ENCODE measurements at regions not wholly inside any gene's neighbourhood (a gene's known extent, or its start where the extent isn't known, plus 50 kb on each side); places are given as distances from the start of the nearest gene placed in this dataset.
"Not testable (repeated sequence)": the region's sequence is repeated elsewhere in the genome, so short reads cannot be mapped to it uniquely, and the experiment has no call there.

DNA sequence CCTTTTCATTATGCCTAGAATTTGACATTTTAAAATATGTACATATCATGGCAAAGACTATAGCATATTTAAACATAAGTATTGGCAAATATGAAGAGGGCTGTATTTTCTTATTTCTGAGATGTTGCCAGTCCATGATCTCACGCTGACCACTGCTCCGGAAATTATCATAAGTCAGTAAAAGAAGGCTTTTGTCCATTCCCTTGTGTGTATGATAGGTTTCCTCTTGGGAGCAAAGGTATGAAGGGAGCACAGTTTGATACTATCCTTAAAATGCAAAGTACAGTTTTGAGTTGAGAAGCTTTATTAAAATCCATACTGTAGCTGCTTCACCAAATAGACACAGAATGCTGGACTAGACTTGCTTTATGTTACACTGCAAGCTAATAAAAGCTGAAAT, 52.6 kb upstream of the AGA start:
- Histone ChIP-seq H3K27me3 (ENCODE audit: insufficient read depth, low read length, poor library complexity, severe bottlenecking) (no peaks in the 10 kb centered on the region), H3K4me1 (ENCODE audit: insufficient read depth, low read length) (no peaks in the 10 kb centered on the region), H3K36me3 (ENCODE audit: insufficient read depth, low read length) (no peaks in the 10 kb centered on the region), H3K4me3 (ENCODE audit: low read length) (no peak overlapping the region), H3K9me3 (ENCODE audit: low read length) (no peaks in the 10 kb centered on the region), H3K27ac (ENCODE audit: low read depth, low read length) (no peak overlapping the region)
- DNase-seq, result no peak
- no peaks in the 10 kb centered on the region for H3K27me3 Mint-ChIP-seq
- H3K36me3 Mint-ChIP-seq, result peaks cover 0 to 10% (median 0%) of the 10 kb centered on the region in 3 donors
- CTCF ChIA-PET, result interaction anchor here (1.6 kb wide), 1 partner anchor 12 kb away, joined by 3 read pairs; no protein-coding TSS in a partner anchor
- H3K27ac Mint-ChIP-seq, result no peak overlapping the region
- POLR2A ChIA-PET, result no interaction called here
- peaks cover 0 to 2% (median 0%) of the 10 kb centered on the region in 5 donors for H3K9me3 Mint-ChIP-seq
- H3K4me1 Mint-ChIP-seq, result no peaks in the 10 kb centered on the region
- no peak overlapping the region for H3K4me3 Mint-ChIP-seq

GRCh38 chr4:177495626-177496025, 53.4 kb upstream of the AGA start:
- DNase-seq; H3K27me3 Mint-ChIP-seq; H3K9me3 ChIP-seq (ENCODE audit: low read length); POLR2A ChIA-PET; H3K27me3 ChIP-seq (ENCODE audit: insufficient read depth, low read length, poor library complexity, severe bottlenecking); H3K27ac Mint-ChIP-seq; H3K9me3 Mint-ChIP-seq; H3K4me1 Mint-ChIP-seq; H3K4me1 ChIP-seq (ENCODE audit: insufficient read depth, low read length); H3K36me3 ChIP-seq (ENCODE audit: insufficient read depth, low read length); H3K4me3 ChIP-seq (ENCODE audit: low read length); H3K4me3 Mint-ChIP-seq; CTCF ChIA-PET; H3K27ac ChIP-seq (ENCODE audit: low read depth, low read length): not testable (repeated sequence)
- peaks cover 0 to 10% (median 0%) of the 10 kb centered on the region in 3 donors for H3K36me3 Mint-ChIP-seq

DNA sequence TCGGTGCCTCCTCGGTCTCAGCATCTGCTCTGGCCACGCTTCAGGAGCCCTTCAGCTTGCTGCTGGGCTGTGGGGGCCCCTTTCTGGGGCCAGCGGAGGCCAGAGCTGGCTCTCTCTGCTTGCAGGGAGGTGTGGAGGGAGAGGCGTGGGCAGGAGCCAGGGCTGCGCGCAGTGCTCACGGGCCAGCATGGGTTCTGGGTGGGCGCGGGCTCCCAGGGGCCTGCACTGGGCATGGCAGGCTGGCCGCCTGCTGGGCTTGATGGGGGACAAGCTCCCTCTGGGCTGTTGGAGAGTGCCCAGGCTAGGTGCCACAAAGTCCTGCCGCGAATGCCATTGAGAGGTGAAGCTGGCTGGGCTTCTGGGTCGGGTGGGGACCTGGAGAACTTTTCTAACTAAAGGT, 57.3 kb upstream of the AGA start:
- no peak overlapping the region for H3K4me3 Mint-ChIP-seq
- CTCF ChIA-PET, result no interaction called here
- no peak overlapping the region for H3K27ac ChIP-seq (ENCODE audit: low read depth, low read length)
- H3K27ac Mint-ChIP-seq, result no peak overlapping the region
- no peak overlapping the region for H3K4me3 ChIP-seq (ENCODE audit: low read length)
- H3K27me3 Mint-ChIP-seq, result peaks cover 0 to 5% of the 10 kb centered on the region in 2 donors
- peaks cover 0 to 3% (median 0%) of the 10 kb centered on the region in 3 donors for H3K4me1 Mint-ChIP-seq
- no peak for DNase-seq
- H3K36me3 ChIP-seq (ENCODE audit: insufficient read depth, low read length), result no peaks in the 10 kb centered on the region
- H3K27me3 ChIP-seq (ENCODE audit: insufficient read depth, low read length, poor library complexity, severe bottlenecking), result no peaks in the 10 kb centered on the region
- no peaks in the 10 kb centered on the region for H3K9me3 ChIP-seq (ENCODE audit: low read length)
- H3K36me3 Mint-ChIP-seq, result peaks cover 0 to 7% (median 0%) of the 10 kb centered on the region in 3 donors
- POLR2A ChIA-PET, result no interaction called here
- no peaks in the 10 kb centered on the region for H3K4me1 ChIP-seq (ENCODE audit: insufficient read depth, low read length)
- peaks cover 0 to 2% (median 0%) of the 10 kb centered on the region in 5 donors for H3K9me3 Mint-ChIP-seq

DNA sequence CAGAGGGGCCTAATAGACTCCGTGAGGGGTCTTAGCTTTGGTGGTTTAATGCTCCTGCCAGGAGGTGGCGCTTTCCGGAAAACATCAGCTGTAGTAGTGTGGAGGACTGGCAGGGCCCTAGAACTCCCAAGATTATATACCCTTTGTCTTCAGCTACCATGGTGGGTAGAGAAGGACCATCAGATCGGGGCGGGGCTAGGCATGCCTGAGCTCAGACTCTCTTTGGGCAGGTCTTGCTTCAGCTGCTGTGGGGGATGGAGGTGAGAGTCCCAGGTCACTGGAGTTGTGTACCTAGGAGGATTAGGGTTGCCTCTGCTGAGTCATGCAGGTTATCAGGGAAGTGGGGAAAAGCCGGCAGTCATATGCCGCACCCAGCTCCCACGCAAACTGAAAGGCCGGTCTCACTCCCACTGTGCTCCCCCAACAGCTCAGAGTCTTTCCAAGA, 63.0 kb upstream of the AGA start:
- ChIA-PET CTCF (no interaction called here), POLR2A (no interaction called here)
- Mint-ChIP-seq H3K9me3 (peaks cover 0 to 2% (median 0%) of the 10 kb centered on the region in 5 donors), H3K4me1 (peaks cover 0 to 3% (median 0%) of the 10 kb centered on the region in 3 donors), H3K27me3 (peaks cover 0 to 5% of the 10 kb centered on the region in 2 donors), H3K36me3 (peaks cover 0 to 4% (median 2%) of the 10 kb centered on the region in 3 donors), H3K27ac (no peak overlapping the region), H3K4me3 (no peak overlapping the region)
- Histone ChIP-seq H3K27ac (ENCODE audit: low read depth, low read length) (no peak overlapping the region), H3K36me3 (ENCODE audit: insufficient read depth, low read length) (no peaks in the 10 kb centered on the region), H3K4me1 (ENCODE audit: insufficient read depth, low read length) (no peaks in the 10 kb centered on the region), H3K4me3 (ENCODE audit: low read length) (no peak overlapping the region), H3K9me3 (ENCODE audit: low read length) (no peaks in the 10 kb centered on the region), H3K27me3 (ENCODE audit: insufficient read depth, low read length, poor library complexity, severe bottlenecking) (no peaks in the 10 kb centered on the region)
- no peak for DNase-seq

DNA sequence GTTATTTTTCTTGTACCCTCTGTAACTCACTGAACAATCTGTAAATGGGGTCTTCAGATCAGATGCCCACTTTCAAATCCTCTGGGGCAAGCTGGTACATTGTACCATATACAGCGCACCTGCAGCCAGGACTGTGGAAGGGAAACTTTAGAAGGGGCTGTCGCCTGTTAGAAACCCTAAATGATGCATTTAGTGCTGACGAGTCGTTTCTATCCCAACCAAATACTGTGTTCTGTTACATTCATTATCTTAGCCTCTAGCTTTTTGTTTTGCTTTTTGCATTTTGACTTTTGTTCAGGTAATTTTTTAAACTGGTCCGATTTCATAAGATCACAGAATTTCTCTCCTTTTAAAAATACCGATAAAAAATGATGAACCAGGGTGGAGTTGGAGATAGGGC, 66.4 kb upstream of the AGA start:
- Mint-ChIP-seq H3K27ac (no peak overlapping the region), H3K36me3 (peaks cover 0 to 8% (median 5%) of the 10 kb centered on the region in 3 donors), H3K9me3 (peaks cover 0 to 2% (median 0%) of the 10 kb centered on the region in 5 donors), H3K27me3 (peaks cover 0 to 2% of the 10 kb centered on the region in 2 donors), H3K4me1 (no peaks in the 10 kb centered on the region), H3K4me3 (no peak overlapping the region)
- Histone ChIP-seq H3K4me3 (ENCODE audit: low read length) (no peak overlapping the region), H3K9me3 (ENCODE audit: low read length) (no peaks in the 10 kb centered on the region), H3K4me1 (ENCODE audit: insufficient read depth, low read length) (no peaks in the 10 kb centered on the region), H3K36me3 (ENCODE audit: insufficient read depth, low read length) (no peaks in the 10 kb centered on the region), H3K27ac (ENCODE audit: low read depth, low read length) (no peak overlapping the region), H3K27me3 (ENCODE audit: insufficient read depth, low read length, poor library complexity, severe bottlenecking) (no peaks in the 10 kb centered on the region)
- POLR2A ChIA-PET, result no interaction called here
- CTCF ChIA-PET, result no interaction called here
- DNase-seq, result no peak

DNA sequence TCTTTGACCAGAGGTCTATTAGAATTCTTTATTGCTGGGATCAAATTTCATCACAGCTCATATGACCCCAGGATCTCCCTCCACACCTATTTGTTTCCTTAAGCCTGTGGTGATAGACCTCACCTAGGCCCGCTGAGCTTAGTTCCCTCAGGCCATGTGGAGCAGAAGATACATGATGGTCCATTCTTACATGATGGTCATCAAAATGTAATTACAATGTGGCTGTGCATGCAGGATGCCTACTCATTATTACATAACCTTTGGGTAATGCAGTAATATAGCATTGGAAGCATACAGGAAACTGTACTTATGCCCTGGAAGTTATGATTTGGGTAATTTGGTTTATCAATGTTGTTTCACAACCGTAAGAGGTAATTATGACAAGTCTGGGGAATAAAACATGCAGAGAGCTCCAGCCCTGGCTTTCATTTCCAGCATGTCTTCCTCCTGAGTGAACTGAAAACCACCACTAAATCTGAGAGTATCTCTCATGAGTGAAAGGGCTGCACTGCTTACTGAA, 67.0 kb upstream of the AGA start:
- ChIA-PET CTCF (no interaction called here), POLR2A (no interaction called here)
- no peaks in the 10 kb centered on the region for H3K27me3 Mint-ChIP-seq

DNA sequence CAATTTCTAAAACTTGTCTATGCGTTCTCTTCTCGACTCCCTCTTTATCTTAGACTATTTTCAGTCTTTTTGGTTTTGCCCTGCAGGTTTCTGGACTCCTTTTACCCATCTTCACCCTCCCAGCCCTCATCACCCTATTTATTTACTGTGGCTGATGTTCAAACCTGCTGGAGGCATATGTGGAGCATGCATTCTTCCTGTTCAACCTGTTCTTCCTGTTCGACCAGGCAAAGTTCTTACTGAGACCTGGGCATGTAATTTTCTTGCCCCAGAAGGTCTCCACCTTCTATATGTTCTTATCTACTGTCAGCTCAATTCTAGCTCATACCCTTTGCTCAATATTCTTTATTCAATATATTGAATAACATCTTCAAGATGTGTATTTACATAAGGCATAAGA, 69.4 kb upstream of the AGA start:
- Histone ChIP-seq H3K4me3 (ENCODE audit: low read length) (no peak overlapping the region), H3K36me3 (ENCODE audit: insufficient read depth, low read length) (no peaks in the 10 kb centered on the region), H3K27me3 (ENCODE audit: insufficient read depth, low read length, poor library complexity, severe bottlenecking) (no peaks in the 10 kb centered on the region), H3K4me1 (ENCODE audit: insufficient read depth, low read length) (no peaks in the 10 kb centered on the region), H3K27ac (ENCODE audit: low read depth, low read length) (no peak overlapping the region), H3K9me3 (ENCODE audit: low read length) (no peaks in the 10 kb centered on the region)
- no peak overlapping the region for H3K27ac Mint-ChIP-seq
- H3K4me1 Mint-ChIP-seq, result no peaks in the 10 kb centered on the region
- POLR2A ChIA-PET, result no interaction called here
- no peaks in the 10 kb centered on the region for H3K27me3 Mint-ChIP-seq
- no peak overlapping the region for H3K4me3 Mint-ChIP-seq
- CTCF ChIA-PET, result interaction anchor here (1.0 kb wide), 1 partner anchor 19 kb away, joined by 3 read pairs; no protein-coding TSS in a partner anchor
- H3K36me3 Mint-ChIP-seq, result peaks cover 0 to 5% (median 3%) of the 10 kb centered on the region in 3 donors
- DNase-seq, result no peak
- H3K9me3 Mint-ChIP-seq, result peaks cover 0 to 2% (median 0%) of the 10 kb centered on the region in 5 donors

More for the DNA sequence above, 67.0 kb upstream of the AGA start:
- H3K4me1 Mint-ChIP-seq, result no peaks in the 10 kb centered on the region
- no peak for DNase-seq
- no peak overlapping the region for H3K4me3 Mint-ChIP-seq
- no peak overlapping the region for H3K27ac Mint-ChIP-seq
- H3K36me3 Mint-ChIP-seq, result peaks cover 0 to 8% (median 5%) of the 10 kb centered on the region in 3 donors
- Histone ChIP-seq H3K36me3 (ENCODE audit: insufficient read depth, low read length) (no peaks in the 10 kb centered on the region), H3K9me3 (ENCODE audit: low read length) (no peaks in the 10 kb centered on the region), H3K27ac (ENCODE audit: low read depth, low read length) (no peak overlapping the region), H3K4me1 (ENCODE audit: insufficient read depth, low read length) (no peaks in the 10 kb centered on the region), H3K4me3 (ENCODE audit: low read length) (no peak overlapping the region), H3K27me3 (ENCODE audit: insufficient read depth, low read length, poor library complexity, severe bottlenecking) (no peaks in the 10 kb centered on the region)
- peaks cover 0 to 2% (median 0%) of the 10 kb centered on the region in 5 donors for H3K9me3 Mint-ChIP-seq

GRCh38 chr4:177512646-177513045, 70.4 kb upstream of the AGA start:
- H3K27ac Mint-ChIP-seq, result no peak overlapping the region
- POLR2A ChIA-PET, result no interaction called here
- CTCF ChIA-PET, result no interaction called here

More at GRCh38 chr4:177512646-177513045, 70.4 kb upstream of the AGA start:
- Histone ChIP-seq H3K36me3 (ENCODE audit: insufficient read depth, low read length) (no peaks in the 10 kb centered on the region), H3K9me3 (ENCODE audit: low read length) (no peaks in the 10 kb centered on the region), H3K27ac (ENCODE audit: low read depth, low read length) (no peak overlapping the region), H3K4me1 (ENCODE audit: insufficient read depth, low read length) (no peaks in the 10 kb centered on the region), H3K27me3 (ENCODE audit: insufficient read depth, low read length, poor library complexity, severe bottlenecking) (no peaks in the 10 kb centered on the region), H3K4me3 (ENCODE audit: low read length) (no peak overlapping the region)
- Mint-ChIP-seq H3K9me3 (peaks cover 0 to 2% (median 0%) of the 10 kb centered on the region in 5 donors), H3K4me3 (no peak overlapping the region), H3K4me1 (no peaks in the 10 kb centered on the region), H3K36me3 (peaks cover 0 to 5% (median 3%) of the 10 kb centered on the region in 3 donors), H3K27me3 (no peaks in the 10 kb centered on the region)
- DNase-seq, result no peak
